ENCODE measurements at regions not wholly inside any gene's neighbourhood (a gene's known extent, or its start where the extent isn't known, plus 50 kb on each side); places are given as distances from the start of the nearest gene placed in this dataset.

- DNase-seq (ENCODE audit: low spot score) = no peak
- Histone ChIP-seq H4K91ac (ENCODE audit: low read depth, low read length, poor library complexity) (no peak overlapping the region), H2AK5ac (ENCODE audit: low read depth, low read length) (no peak overlapping the region), H3K4me2 (ENCODE audit: insufficient read depth, low read length, poor library complexity, severe bottlenecking) (no peak overlapping the region), H2BK15ac (ENCODE audit: low read length) (no peak overlapping the region), H3K4ac (ENCODE audit: low read length) (no peak overlapping the region), H3K27ac (replicated peaks; ENCODE audit: low read length) (no peak overlapping the region), H3K4me1 (ENCODE audit: control insufficient read depth in 2 of 2, insufficient read depth in 1 of 2, low read depth in 1 of 2, low read length in 2 of 2) (peaks cover 0 to 2% of the 10 kb centered on the region in 2 donors), H3K79me1 (ENCODE audit: low read depth, low read length) (no peaks in the 10 kb centered on the region), H3K36me3 (replicated peaks in 1 of 2; ENCODE audit: control insufficient read depth in 2 of 2, insufficient read depth in 2 of 2, low read length in 2 of 2) (no peaks in the 10 kb centered on the region), H3K27me3 (ENCODE audit: control insufficient read depth in 3 of 3, insufficient read depth in 3 of 3, low read depth in 1 of 3, low read length in 3 of 3) (no peaks in the 10 kb centered on the region), H2BK5ac (ENCODE audit: low read length) (no peak overlapping the region), H3K23ac (ENCODE audit: low read depth, low read length, poor library complexity) (no peak overlapping the region), H3K14ac (ENCODE audit: low read length) (peak overlapping the region; percentile 31), H3K9ac (ENCODE audit: low read depth, low read length, poor library complexity) (no peak overlapping the region), H3K9me3 (replicated peaks in 1 of 2; ENCODE audit: control insufficient read depth in 2 of 2, insufficient read depth in 1 of 2, low read depth in 1 of 2, low read length in 2 of 2) (no peaks in the 10 kb centered on the region), H3K4me3 (ENCODE audit: low read length in 2 of 2) (no peak overlapping the region), H3K18ac (ENCODE audit: low read length) (no peak overlapping the region), H2AFZ (ENCODE audit: low read length) (no peak overlapping the region), H4K8ac (ENCODE audit: low read depth, low read length) (no peak overlapping the region), H2BK12ac (ENCODE audit: low read length) (no peak overlapping the region), H2BK120ac (ENCODE audit: low read depth, low read length) (no peak overlapping the region)
- WGBS, 2 donors (ENCODE audit: extremely low coverage in 2 of 2, insufficient read length in 2 of 2, insufficient replicate concordance in 1 of 2) = no CpG with 5 or more reads among the region's 2 CpGs
Observed at GRCh38 chr18:52063923-52064322, 276.1 kb upstream of the DCC start.

GRCh38 chr18:52069201-52069600, 270.8 kb upstream of the DCC start:
- H2AK5ac ChIP-seq (ENCODE audit: low read depth, low read length) = no peak overlapping the region
- H3K79me1 ChIP-seq (ENCODE audit: low read depth, low read length) = no peaks in the 10 kb centered on the region
- H3K36me3 ChIP-seq (replicated peaks in 1 of 2; ENCODE audit: control insufficient read depth in 2 of 2, insufficient read depth in 2 of 2, low read length in 2 of 2) = no peaks in the 10 kb centered on the region
- H3K9ac ChIP-seq (ENCODE audit: low read depth, low read length, poor library complexity) = no peak overlapping the region
- H3K4me3 ChIP-seq (ENCODE audit: low read length in 2 of 2) = no peak overlapping the region
- H3K27me3 ChIP-seq (ENCODE audit: control insufficient read depth in 3 of 3, insufficient read depth in 3 of 3, low read depth in 1 of 3, low read length in 3 of 3) = no peaks in the 10 kb centered on the region
- no peak overlapping the region for H2BK5ac ChIP-seq (ENCODE audit: low read length)
- no peaks in the 10 kb centered on the region for H3K4me1 ChIP-seq (ENCODE audit: control insufficient read depth in 2 of 2, insufficient read depth in 1 of 2, low read depth in 1 of 2, low read length in 2 of 2)
- H4K8ac ChIP-seq (ENCODE audit: low read depth, low read length) = no peak overlapping the region
- WGBS, 2 donors (ENCODE audit: extremely low coverage in 2 of 2, insufficient read length in 2 of 2, insufficient replicate concordance in 1 of 2) = no CpG with 5 or more reads among the region's 2 CpGs
- DNase-seq (ENCODE audit: low spot score) = no peak
- H3K4ac ChIP-seq (ENCODE audit: low read length) = no peak overlapping the region
- H3K18ac ChIP-seq (ENCODE audit: low read length) = no peak overlapping the region
- no peak overlapping the region for H2BK120ac ChIP-seq (ENCODE audit: low read depth, low read length)
- no peak overlapping the region for H3K23ac ChIP-seq (ENCODE audit: low read depth, low read length, poor library complexity)
- no peaks in the 10 kb centered on the region for H3K9me3 ChIP-seq (replicated peaks in 1 of 2; ENCODE audit: control insufficient read depth in 2 of 2, insufficient read depth in 1 of 2, low read depth in 1 of 2, low read length in 2 of 2)
- H3K27ac ChIP-seq (replicated peaks; ENCODE audit: low read length) = no peak overlapping the region
- no peak overlapping the region for H2BK12ac ChIP-seq (ENCODE audit: low read length)
- no peak overlapping the region for H4K91ac ChIP-seq (ENCODE audit: low read depth, low read length, poor library complexity)
- H3K14ac ChIP-seq (ENCODE audit: low read length) = no peak overlapping the region
- H2BK15ac ChIP-seq (ENCODE audit: low read length) = no peak overlapping the region
- H2AFZ ChIP-seq (ENCODE audit: low read length) = no peak overlapping the region
- H3K4me2 ChIP-seq (ENCODE audit: insufficient read depth, low read length, poor library complexity, severe bottlenecking) = no peak overlapping the region

- Histone ChIP-seq H3K27ac (replicated peaks; ENCODE audit: low read length) (no peak overlapping the region), H3K9me3 (replicated peaks in 1 of 2; ENCODE audit: control insufficient read depth in 2 of 2, insufficient read depth in 1 of 2, low read depth in 1 of 2, low read length in 2 of 2) (no peaks in the 10 kb centered on the region), H3K9ac (ENCODE audit: low read depth, low read length, poor library complexity) (no peak overlapping the region), H3K36me3 (replicated peaks in 1 of 2; ENCODE audit: control insufficient read depth in 2 of 2, insufficient read depth in 2 of 2, low read length in 2 of 2) (no peaks in the 10 kb centered on the region), H2BK5ac (ENCODE audit: low read length) (no peak overlapping the region), H3K4ac (ENCODE audit: low read length) (no peak overlapping the region), H3K23ac (ENCODE audit: low read depth, low read length, poor library complexity) (no peak overlapping the region), H2AK5ac (ENCODE audit: low read depth, low read length) (no peak overlapping the region), H2AFZ (ENCODE audit: low read length) (no peak overlapping the region), H3K14ac (ENCODE audit: low read length) (no peak overlapping the region), H3K4me2 (ENCODE audit: insufficient read depth, low read length, poor library complexity, severe bottlenecking) (no peak overlapping the region), H3K18ac (ENCODE audit: low read length) (no peak overlapping the region), H3K79me1 (ENCODE audit: low read depth, low read length) (no peaks in the 10 kb centered on the region), H3K4me3 (ENCODE audit: low read length in 2 of 2) (no peak overlapping the region), H2BK120ac (ENCODE audit: low read depth, low read length) (no peak overlapping the region), H3K27me3 (ENCODE audit: control insufficient read depth in 3 of 3, insufficient read depth in 3 of 3, low read depth in 1 of 3, low read length in 3 of 3) (no peaks in the 10 kb centered on the region), H3K4me1 (ENCODE audit: control insufficient read depth in 2 of 2, insufficient read depth in 1 of 2, low read depth in 1 of 2, low read length in 2 of 2) (no peaks in the 10 kb centered on the region), H2BK15ac (ENCODE audit: low read length) (no peak overlapping the region), H4K91ac (ENCODE audit: low read depth, low read length, poor library complexity) (no peak overlapping the region), H2BK12ac (ENCODE audit: low read length) (no peak overlapping the region), H4K8ac (ENCODE audit: low read depth, low read length) (no peak overlapping the region)
- no peak for DNase-seq (ENCODE audit: low spot score)
- WGBS, 2 donors (ENCODE audit: extremely low coverage in 2 of 2, insufficient read length in 2 of 2, insufficient replicate concordance in 1 of 2) = no CpG with 5 or more reads among the region's 4 CpGs
Observed at GRCh38 chr18:52070291-52070756, 269.7 kb upstream of the DCC start.

- Histone ChIP-seq H2BK12ac (ENCODE audit: low read length) (no peak overlapping the region), H3K27ac (replicated peaks; ENCODE audit: low read length) (no peak overlapping the region), H3K4ac (ENCODE audit: low read length) (no peak overlapping the region), H3K9ac (ENCODE audit: low read depth, low read length, poor library complexity) (no peak overlapping the region), H2AFZ (ENCODE audit: low read length) (no peak overlapping the region), H3K79me1 (ENCODE audit: low read depth, low read length) (no peaks in the 10 kb centered on the region), H4K8ac (ENCODE audit: low read depth, low read length) (no peak overlapping the region), H4K91ac (ENCODE audit: low read depth, low read length, poor library complexity) (no peak overlapping the region), H3K4me2 (ENCODE audit: insufficient read depth, low read length, poor library complexity, severe bottlenecking) (no peak overlapping the region), H3K18ac (ENCODE audit: low read length) (no peak overlapping the region), H3K4me3 (ENCODE audit: low read length in 2 of 2) (no peak overlapping the region), H2BK5ac (ENCODE audit: low read length) (no peak overlapping the region), H2AK5ac (ENCODE audit: low read depth, low read length) (no peak overlapping the region), H2BK15ac (ENCODE audit: low read length) (no peak overlapping the region), H3K4me1 (ENCODE audit: control insufficient read depth in 2 of 2, insufficient read depth in 1 of 2, low read depth in 1 of 2, low read length in 2 of 2) (no peaks in the 10 kb centered on the region), H3K36me3 (replicated peaks in 1 of 2; ENCODE audit: control insufficient read depth in 2 of 2, insufficient read depth in 2 of 2, low read length in 2 of 2) (no peaks in the 10 kb centered on the region), H3K9me3 (replicated peaks in 1 of 2; ENCODE audit: control insufficient read depth in 2 of 2, insufficient read depth in 1 of 2, low read depth in 1 of 2, low read length in 2 of 2) (no peaks in the 10 kb centered on the region), H2BK120ac (ENCODE audit: low read depth, low read length) (no peak overlapping the region), H3K14ac (ENCODE audit: low read length) (no peak overlapping the region), H3K23ac (ENCODE audit: low read depth, low read length, poor library complexity) (no peak overlapping the region), H3K27me3 (ENCODE audit: control insufficient read depth in 3 of 3, insufficient read depth in 3 of 3, low read depth in 1 of 3, low read length in 3 of 3) (no peaks in the 10 kb centered on the region)
- WGBS, 2 donors (ENCODE audit: extremely low coverage in 2 of 2, insufficient read length in 2 of 2, insufficient replicate concordance in 1 of 2) = no CpG with 5 or more reads among the region's 7 CpGs
- no peak for DNase-seq (ENCODE audit: low spot score)
Observed at GRCh38 chr18:52077251-52077983, 262.6 kb upstream of the DCC start.
